ENCODE measurements at regions not wholly inside any gene's neighbourhood (a gene's known extent, or its start where the extent isn't known, plus 50 kb on each side); places are given as distances from the start of the nearest gene placed in this dataset.

DNA sequence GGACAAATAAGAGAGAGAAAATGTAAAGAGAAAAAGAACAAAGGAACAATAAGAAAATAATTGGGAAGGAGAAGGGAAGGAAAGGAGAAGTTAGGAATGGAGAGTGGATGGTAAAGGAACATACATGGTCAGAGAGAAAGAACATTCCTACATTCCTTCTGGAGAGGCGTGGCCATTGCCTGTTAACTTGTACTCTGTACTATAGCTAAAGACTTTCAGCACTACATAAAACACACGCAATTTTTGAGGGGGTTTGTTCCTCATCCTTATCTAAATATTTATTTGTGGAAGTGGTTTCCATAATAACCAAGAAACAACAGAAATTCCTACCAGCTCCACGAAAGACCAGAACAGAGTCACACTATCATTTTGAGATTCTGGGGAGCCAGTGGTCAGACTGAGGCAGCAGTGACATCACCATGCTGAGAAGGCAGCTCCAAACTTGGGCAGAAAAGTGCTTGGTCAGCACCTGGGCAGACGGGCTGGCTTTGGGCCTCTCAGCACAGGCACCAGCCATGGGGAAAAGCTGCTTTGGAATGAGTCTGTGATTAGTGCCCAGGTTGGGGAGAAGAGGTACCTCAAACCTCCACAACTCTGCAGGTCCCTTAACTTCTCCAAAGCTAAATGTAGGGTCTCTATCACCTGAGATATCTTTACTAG lies 125.9 kb upstream of the NTF3 start:
- H3K27me3 Mint-ChIP-seq (ENCODE audit: low read depth): no peaks in the 10 kb centered on the region
- no peak for TF ChIP-seq CTCF (conservative IDR thresholded peaks at IDR 0.05)
- H3K4me1 Mint-ChIP-seq: peaks cover 5% of the 10 kb centered on the region

GRCh38 chr12:5307065-5307464 lies 124.8 kb upstream of the NTF3 start:
- Mint-ChIP-seq H3K36me3 (ENCODE audit: low read depth) (peaks cover 4% of the 10 kb centered on the region), H3K27ac (ENCODE audit: unreplicated experiment) (no peak overlapping the region), H3K27me3 (ENCODE audit: low read depth) (no peaks in the 10 kb centered on the region), H3K9me3 (peaks cover 4% of the 10 kb centered on the region), H3K4me3 (no peak overlapping the region), H3K4me1 (peaks cover 5% of the 10 kb centered on the region)
- TF ChIP-seq CTCF (conservative IDR thresholded peaks at IDR 0.05): no peak
- DNase-seq (ENCODE audit: low read depth, low spot score): no peak

More for the DNA sequence above, 125.9 kb upstream of the NTF3 start:
- no peaks in the 10 kb centered on the region for H3K36me3 Mint-ChIP-seq (ENCODE audit: low read depth)
- no peak for DNase-seq (ENCODE audit: low read depth, low spot score)
- no peak overlapping the region for H3K27ac Mint-ChIP-seq (ENCODE audit: unreplicated experiment)
- H3K9me3 Mint-ChIP-seq: no peaks in the 10 kb centered on the region
- H3K4me3 Mint-ChIP-seq: no peak overlapping the region

GRCh38 chr12:5308216-5308615 lies 123.7 kb upstream of the NTF3 start:
- Mint-ChIP-seq H3K27me3 (ENCODE audit: low read depth) (no peaks in the 10 kb centered on the region), H3K9me3 (peaks cover 4% of the 10 kb centered on the region)

GRCh38 chr12:5308996-5309395 lies 122.9 kb upstream of the NTF3 start:
- no peak for DNase-seq (ENCODE audit: low read depth, low spot score)
- H3K36me3 Mint-ChIP-seq (ENCODE audit: low read depth): peaks cover 6% of the 10 kb centered on the region
- H3K27ac Mint-ChIP-seq (ENCODE audit: unreplicated experiment): no peak overlapping the region
- no peak overlapping the region for H3K4me3 Mint-ChIP-seq
- TF ChIP-seq CTCF (conservative IDR thresholded peaks at IDR 0.05): no peak
- peaks cover 4% of the 10 kb centered on the region for H3K9me3 Mint-ChIP-seq
- H3K4me1 Mint-ChIP-seq: peaks cover 5% of the 10 kb centered on the region
- no peaks in the 10 kb centered on the region for H3K27me3 Mint-ChIP-seq (ENCODE audit: low read depth)

More at GRCh38 chr12:5308216-5308615, 123.7 kb upstream of the NTF3 start:
- Mint-ChIP-seq H3K4me3 (no peak overlapping the region), H3K36me3 (ENCODE audit: low read depth) (peaks cover 6% of the 10 kb centered on the region), H3K27ac (ENCODE audit: unreplicated experiment) (no peak overlapping the region), H3K4me1 (peaks cover 5% of the 10 kb centered on the region)
- no peak for DNase-seq (ENCODE audit: low read depth, low spot score)
- TF ChIP-seq CTCF (conservative IDR thresholded peaks at IDR 0.05): no peak

- no peak for TF ChIP-seq CTCF (conservative IDR thresholded peaks at IDR 0.05)
- Mint-ChIP-seq H3K4me1 (peaks cover 5% of the 10 kb centered on the region), H3K27ac (ENCODE audit: unreplicated experiment) (no peak overlapping the region), H3K9me3 (peaks cover 6% of the 10 kb centered on the region), H3K36me3 (ENCODE audit: low read depth) (peaks cover 10% of the 10 kb centered on the region), H3K27me3 (ENCODE audit: low read depth) (no peaks in the 10 kb centered on the region), H3K4me3 (no peak overlapping the region)
- no peak for DNase-seq (ENCODE audit: low read depth, low spot score)
These were observed 122.3 kb upstream of the NTF3 start for GRCh38 chr12:5309654-5310053.
